GM23338 (cell line): ENCODE measurements at regions not wholly inside any gene's neighbourhood (a gene's known extent, or its start where the extent isn't known, plus 50 kb on each side); places are given as distances from the start of the nearest gene placed in this dataset.

Source experiments
- ATAC-seq: fragments of 200-7000 bp; cut with Tn5 transposase; 3 replicates; pipeline ENCODE4 v1.9.1; 2020
- DNase-seq: peaks from one replicate; pipeline ENCODE4 v3.0.0-alpha.2; 2015; ENCODE audit warnings: low spot score
- H2AFZ ChIP-seq: fragments of 200-600 bp; sonication (generic); 2 replicates; pipeline ENCODE4 v1.8.0; 2016; ENCODE audit warnings: antibody characterized with exemption, mild to moderate bottlenecking, moderate library complexity
- H3F3A ChIP-seq: fragments of 200-600 bp; sonication (generic); replicated peaks from 2 replicates; pipeline ENCODE4 v1.8.0; 2017; ENCODE audit warnings: antibody characterized with exemption, mixed run types, low read depth
- H3K27ac ChIP-seq: fragments of 200-600 bp; sonication (generic); 2 replicates; pipeline ENCODE4 v1.6.1; 2016; ENCODE audit warnings: low read depth
- H3K27me3 ChIP-seq: fragments of 200-600 bp; sonication (generic); 2 replicates; pipeline ENCODE4 v1.8.0; 2016; ENCODE audit warnings: mild to moderate bottlenecking, mixed run types, moderate library complexity; ENCODE audit not compliant: insufficient read depth
- H3K36me3 ChIP-seq: fragments of 200-600 bp; sonication (generic); 2 replicates; pipeline ENCODE4 v1.8.0; 2016; ENCODE audit warnings: mild to moderate bottlenecking; ENCODE audit not compliant: insufficient read depth
- H3K4me1 ChIP-seq: fragments of 200-600 bp; sonication (generic); 2 replicates; pipeline ENCODE4 v1.8.0; 2016; ENCODE audit warnings: mild to moderate bottlenecking, moderate library complexity; ENCODE audit not compliant: insufficient read depth
- H3K4me2 ChIP-seq: fragments of 200-600 bp; sonication (generic); 2 replicates; pipeline ENCODE4 v1.7.1; 2017; ENCODE audit warnings: mixed run types
- H3K4me3 ChIP-seq: fragments of 200-600 bp; sonication (generic); 2 replicates; pipeline ENCODE4 v1.6.1; 2016; ENCODE audit warnings: mixed run types
- H3K79me2 ChIP-seq: fragments of 200-600 bp; sonication (generic); replicated peaks from 2 replicates; pipeline ENCODE4 v1.8.0; 2017; ENCODE audit warnings: mild to moderate bottlenecking; ENCODE audit not compliant: insufficient read depth
- H3K9me2 ChIP-seq: fragments of 200-600 bp; sonication (generic); 2 replicates; pipeline ENCODE4 v1.8.0; 2017; ENCODE audit not compliant: insufficient read depth
- H4K20me1 ChIP-seq: fragments of 200-600 bp; sonication (generic); replicated peaks from 2 replicates; pipeline ENCODE4 v1.8.0; 2017; ENCODE audit warnings: mild to moderate bottlenecking; ENCODE audit not compliant: insufficient read depth
- H3K27ac Mint-ChIP-seq: 2 replicates; pipeline ENCODE4 v1.8.0; 2020; ENCODE audit warnings: inconsistent platforms, mild to moderate bottlenecking, moderate library complexity, mixed read lengths
- H3K27me3 Mint-ChIP-seq: 3 replicates; pipeline ENCODE4 v1.8.0; 2022; ENCODE audit warnings: low read depth, mild to moderate bottlenecking, moderate library complexity, mixed read lengths, inconsistent platforms; ENCODE audit not compliant: insufficient read depth, poor library complexity
- H3K36me3 Mint-ChIP-seq: 3 replicates; pipeline ENCODE4 v1.8.0; 2021; ENCODE audit warnings: low read depth, mild to moderate bottlenecking, inconsistent platforms, moderate library complexity, mixed read lengths
- H3K4me1 Mint-ChIP-seq: 3 replicates; pipeline ENCODE4 v1.8.0; 2020; ENCODE audit warnings: mild to moderate bottlenecking, inconsistent platforms, mixed read lengths
- H3K4me3 Mint-ChIP-seq: 3 replicates; pipeline ENCODE4 v1.8.0; 2021; ENCODE audit warnings: moderate library complexity, mild to moderate bottlenecking, inconsistent platforms, mixed read lengths
- H3K9me3 Mint-ChIP-seq: 3 replicates; pipeline ENCODE4 v1.8.0; 2020; ENCODE audit warnings: moderate library complexity, mild to moderate bottlenecking, inconsistent platforms, mixed read lengths
- CREB1 ChIP-seq: fragments of 250-450 bp; sonication (Bioruptor Pico); IDR thresholded peaks from 2 replicates; pipeline ENCODE4 v1.5.0; 2020; ENCODE audit warnings: low read depth, mild to moderate bottlenecking, moderate library complexity
- ETS1 ChIP-seq: IDR thresholded peaks from 2 replicates; pipeline ENCODE4 v1.6.1; 2016; ENCODE audit warnings: antibody characterized with exemption
- EZH2 ChIP-seq: fragments of 200-600 bp; sonication (generic); IDR thresholded peaks from one replicate; pipeline ENCODE4 v1.8.0; 2017; ENCODE audit warnings: antibody characterized with exemption, mild to moderate bottlenecking, low read depth; ENCODE audit not compliant: unreplicated experiment
- EZH2phosphoT487 ChIP-seq: fragments of 200-600 bp; sonication (generic); IDR thresholded peaks from one replicate; pipeline ENCODE4 v1.8.1; 2018; ENCODE audit warnings: antibody characterized with exemption; ENCODE audit not compliant: unreplicated experiment
- JUNB ChIP-seq: IDR thresholded peaks from one replicate; pipeline ENCODE4 v1.6.1; 2016; ENCODE audit warnings: antibody characterized with exemption; ENCODE audit not compliant: unreplicated experiment
- NANOG ChIP-seq: IDR thresholded peaks from 2 replicates; pipeline ENCODE4 v1.6.1; 2016; ENCODE audit warnings: antibody characterized with exemption, borderline replicate concordance
- POLR2AphosphoS5 ChIP-seq: IDR thresholded peaks from 2 replicates; pipeline ENCODE4 v1.6.1; 2016; ENCODE audit warnings: antibody characterized with exemption, low read depth
- STAT1 ChIP-seq: IDR thresholded peaks from one replicate; pipeline ENCODE4 v1.6.1; 2016; ENCODE audit warnings: antibody characterized with exemption; ENCODE audit not compliant: unreplicated experiment
- ZNF114 ChIP-seq: fragments of 250-450 bp; sonication (Bioruptor Pico); IDR thresholded peaks from 2 replicates; pipeline ENCODE4 v1.5.0; 2020; ENCODE audit warnings: mild to moderate bottlenecking, moderate library complexity
- ZNF331 ChIP-seq: fragments of 250-450 bp; sonication (Bioruptor Pico); IDR thresholded peaks from 2 replicates; pipeline ENCODE4 v1.5.0; 2020; ENCODE audit warnings: low read depth, mild to moderate bottlenecking, moderate library complexity
- TF ChIP-seq, protein P1 (sequence below), 2 experiments: fragments of 200-600 bp in 1 of 2; sonication (generic) in 1 of 2; conservative IDR thresholded peaks; 2 replicates each; pipeline versions ENCODE4 v1.5.1 to v1.6.1; 2016 to 2017; ENCODE audit warnings: antibody characterized with exemption in 2 of 2, low read depth in 2 of 2, mild to moderate bottlenecking in 2 of 2, moderate library complexity in 1 of 2
- TF ChIP-seq, protein P2 (sequence below): fragments of 250-450 bp; sonication (Bioruptor Pico); IDR thresholded peaks from 2 replicates; pipeline ENCODE4 v1.5.0; 2020; ENCODE audit warnings: mild to moderate bottlenecking, moderate library complexity
- TF ChIP-seq, protein P3 (sequence below): IDR thresholded peaks from one replicate; pipeline ENCODE4 v1.6.1; 2018; ENCODE audit warnings: antibody characterized with exemption; ENCODE audit not compliant: unreplicated experiment

- Mint-ChIP-seq H3K4me3 (no peak overlapping the region), H3K9me3 (peaks cover 5% of the 10 kb centered on the region; the same call in 1 of the 3 replicates), H3K27ac (no peak overlapping the region), H3K27me3 (no peaks in the 10 kb centered on the region), H3K4me1 (no peaks in the 10 kb centered on the region; the same call in 1 of the 3 replicates), H3K36me3 (no peaks in the 10 kb centered on the region; the same call in 2 of the 3 replicates)
- H2AFZ ChIP-seq, result no peak overlapping the region
- TF ChIP-seq, protein P1, sequence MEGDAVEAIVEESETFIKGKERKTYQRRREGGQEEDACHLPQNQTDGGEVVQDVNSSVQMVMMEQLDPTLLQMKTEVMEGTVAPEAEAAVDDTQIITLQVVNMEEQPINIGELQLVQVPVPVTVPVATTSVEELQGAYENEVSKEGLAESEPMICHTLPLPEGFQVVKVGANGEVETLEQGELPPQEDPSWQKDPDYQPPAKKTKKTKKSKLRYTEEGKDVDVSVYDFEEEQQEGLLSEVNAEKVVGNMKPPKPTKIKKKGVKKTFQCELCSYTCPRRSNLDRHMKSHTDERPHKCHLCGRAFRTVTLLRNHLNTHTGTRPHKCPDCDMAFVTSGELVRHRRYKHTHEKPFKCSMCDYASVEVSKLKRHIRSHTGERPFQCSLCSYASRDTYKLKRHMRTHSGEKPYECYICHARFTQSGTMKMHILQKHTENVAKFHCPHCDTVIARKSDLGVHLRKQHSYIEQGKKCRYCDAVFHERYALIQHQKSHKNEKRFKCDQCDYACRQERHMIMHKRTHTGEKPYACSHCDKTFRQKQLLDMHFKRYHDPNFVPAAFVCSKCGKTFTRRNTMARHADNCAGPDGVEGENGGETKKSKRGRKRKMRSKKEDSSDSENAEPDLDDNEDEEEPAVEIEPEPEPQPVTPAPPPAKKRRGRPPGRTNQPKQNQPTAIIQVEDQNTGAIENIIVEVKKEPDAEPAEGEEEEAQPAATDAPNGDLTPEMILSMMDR (conservative IDR thresholded peaks at IDR 0.05; ENCODE audit: low read depth in 2 of 2), result no peak
- TF ChIP-seq POLR2AphosphoS5, result no peak
- TF ChIP-seq, protein P2, sequence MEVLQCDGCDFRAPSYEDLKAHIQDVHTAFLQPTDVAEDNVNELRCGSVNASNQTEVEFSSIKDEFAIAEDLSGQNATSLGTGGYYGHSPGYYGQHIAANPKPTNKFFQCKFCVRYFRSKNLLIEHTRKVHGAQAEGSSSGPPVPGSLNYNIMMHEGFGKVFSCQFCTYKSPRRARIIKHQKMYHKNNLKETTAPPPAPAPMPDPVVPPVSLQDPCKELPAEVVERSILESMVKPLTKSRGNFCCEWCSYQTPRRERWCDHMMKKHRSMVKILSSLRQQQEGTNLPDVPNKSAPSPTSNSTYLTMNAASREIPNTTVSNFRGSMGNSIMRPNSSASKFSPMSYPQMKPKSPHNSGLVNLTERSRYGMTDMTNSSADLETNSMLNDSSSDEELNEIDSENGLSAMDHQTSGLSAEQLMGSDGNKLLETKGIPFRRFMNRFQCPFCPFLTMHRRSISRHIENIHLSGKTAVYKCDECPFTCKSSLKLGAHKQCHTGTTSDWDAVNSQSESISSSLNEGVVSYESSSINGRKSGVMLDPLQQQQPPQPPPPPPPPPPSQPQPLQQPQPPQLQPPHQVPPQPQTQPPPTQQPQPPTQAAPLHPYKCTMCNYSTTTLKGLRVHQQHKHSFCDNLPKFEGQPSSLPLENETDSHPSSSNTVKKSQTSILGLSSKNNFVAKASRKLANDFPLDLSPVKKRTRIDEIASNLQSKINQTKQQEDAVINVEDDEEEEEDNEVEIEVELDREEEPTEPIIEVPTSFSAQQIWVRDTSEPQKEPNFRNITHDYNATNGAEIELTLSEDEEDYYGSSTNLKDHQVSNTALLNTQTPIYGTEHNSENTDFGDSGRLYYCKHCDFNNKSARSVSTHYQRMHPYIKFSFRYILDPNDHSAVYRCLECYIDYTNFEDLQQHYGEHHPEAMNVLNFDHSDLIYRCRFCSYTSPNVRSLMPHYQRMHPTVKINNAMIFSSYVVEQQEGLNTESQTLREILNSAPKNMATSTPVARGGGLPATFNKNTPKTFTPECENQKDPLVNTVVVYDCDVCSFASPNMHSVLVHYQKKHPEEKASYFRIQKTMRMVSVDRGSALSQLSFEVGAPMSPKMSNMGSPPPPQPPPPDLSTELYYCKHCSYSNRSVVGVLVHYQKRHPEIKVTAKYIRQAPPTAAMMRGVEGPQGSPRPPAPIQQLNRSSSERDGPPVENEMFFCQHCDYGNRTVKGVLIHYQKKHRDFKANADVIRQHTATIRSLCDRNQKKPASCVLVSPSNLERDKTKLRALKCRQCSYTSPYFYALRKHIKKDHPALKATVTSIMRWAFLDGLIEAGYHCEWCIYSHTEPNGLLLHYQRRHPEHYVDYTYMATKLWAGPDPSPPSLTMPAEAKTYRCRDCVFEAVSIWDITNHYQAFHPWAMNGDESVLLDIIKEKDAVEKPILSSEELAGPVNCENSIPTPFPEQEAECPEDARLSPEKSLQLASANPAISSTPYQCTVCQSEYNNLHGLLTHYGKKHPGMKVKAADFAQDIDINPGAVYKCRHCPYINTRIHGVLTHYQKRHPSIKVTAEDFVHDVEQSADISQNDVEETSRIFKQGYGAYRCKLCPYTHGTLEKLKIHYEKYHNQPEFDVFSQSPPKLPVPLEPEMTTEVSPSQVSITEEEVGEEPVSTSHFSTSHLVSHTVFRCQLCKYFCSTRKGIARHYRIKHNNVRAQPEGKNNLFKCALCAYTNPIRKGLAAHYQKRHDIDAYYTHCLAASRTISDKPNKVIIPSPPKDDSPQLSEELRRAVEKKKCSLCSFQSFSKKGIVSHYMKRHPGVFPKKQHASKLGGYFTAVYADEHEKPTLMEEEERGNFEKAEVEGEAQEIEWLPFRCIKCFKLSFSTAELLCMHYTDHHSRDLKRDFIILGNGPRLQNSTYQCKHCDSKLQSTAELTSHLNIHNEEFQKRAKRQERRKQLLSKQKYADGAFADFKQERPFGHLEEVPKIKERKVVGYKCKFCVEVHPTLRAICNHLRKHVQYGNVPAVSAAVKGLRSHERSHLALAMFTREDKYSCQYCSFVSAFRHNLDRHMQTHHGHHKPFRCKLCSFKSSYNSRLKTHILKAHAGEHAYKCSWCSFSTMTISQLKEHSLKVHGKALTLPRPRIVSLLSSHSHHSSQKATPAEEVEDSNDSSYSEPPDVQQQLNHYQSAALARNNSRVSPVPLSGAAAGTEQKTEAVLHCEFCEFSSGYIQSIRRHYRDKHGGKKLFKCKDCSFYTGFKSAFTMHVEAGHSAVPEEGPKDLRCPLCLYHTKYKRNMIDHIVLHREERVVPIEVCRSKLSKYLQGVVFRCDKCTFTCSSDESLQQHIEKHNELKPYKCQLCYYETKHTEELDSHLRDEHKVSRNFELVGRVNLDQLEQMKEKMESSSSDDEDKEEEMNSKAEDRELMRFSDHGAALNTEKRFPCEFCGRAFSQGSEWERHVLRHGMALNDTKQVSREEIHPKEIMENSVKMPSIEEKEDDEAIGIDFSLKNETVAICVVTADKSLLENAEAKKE (CRISPR knock-in tag), result no peak
- no peak for TF ChIP-seq EZH2phosphoT487
- TF ChIP-seq STAT1, result no peak
- TF ChIP-seq EZH2, result no peak
- TF ChIP-seq ETS1, result no peak
- TF ChIP-seq NANOG, result no peak
- TF ChIP-seq, protein P3, sequence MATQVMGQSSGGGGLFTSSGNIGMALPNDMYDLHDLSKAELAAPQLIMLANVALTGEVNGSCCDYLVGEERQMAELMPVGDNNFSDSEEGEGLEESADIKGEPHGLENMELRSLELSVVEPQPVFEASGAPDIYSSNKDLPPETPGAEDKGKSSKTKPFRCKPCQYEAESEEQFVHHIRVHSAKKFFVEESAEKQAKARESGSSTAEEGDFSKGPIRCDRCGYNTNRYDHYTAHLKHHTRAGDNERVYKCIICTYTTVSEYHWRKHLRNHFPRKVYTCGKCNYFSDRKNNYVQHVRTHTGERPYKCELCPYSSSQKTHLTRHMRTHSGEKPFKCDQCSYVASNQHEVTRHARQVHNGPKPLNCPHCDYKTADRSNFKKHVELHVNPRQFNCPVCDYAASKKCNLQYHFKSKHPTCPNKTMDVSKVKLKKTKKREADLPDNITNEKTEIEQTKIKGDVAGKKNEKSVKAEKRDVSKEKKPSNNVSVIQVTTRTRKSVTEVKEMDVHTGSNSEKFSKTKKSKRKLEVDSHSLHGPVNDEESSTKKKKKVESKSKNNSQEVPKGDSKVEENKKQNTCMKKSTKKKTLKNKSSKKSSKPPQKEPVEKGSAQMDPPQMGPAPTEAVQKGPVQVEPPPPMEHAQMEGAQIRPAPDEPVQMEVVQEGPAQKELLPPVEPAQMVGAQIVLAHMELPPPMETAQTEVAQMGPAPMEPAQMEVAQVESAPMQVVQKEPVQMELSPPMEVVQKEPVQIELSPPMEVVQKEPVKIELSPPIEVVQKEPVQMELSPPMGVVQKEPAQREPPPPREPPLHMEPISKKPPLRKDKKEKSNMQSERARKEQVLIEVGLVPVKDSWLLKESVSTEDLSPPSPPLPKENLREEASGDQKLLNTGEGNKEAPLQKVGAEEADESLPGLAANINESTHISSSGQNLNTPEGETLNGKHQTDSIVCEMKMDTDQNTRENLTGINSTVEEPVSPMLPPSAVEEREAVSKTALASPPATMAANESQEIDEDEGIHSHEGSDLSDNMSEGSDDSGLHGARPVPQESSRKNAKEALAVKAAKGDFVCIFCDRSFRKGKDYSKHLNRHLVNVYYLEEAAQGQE, result no peak
- no peak for TF ChIP-seq CREB1 (CRISPR knock-in tag)
- TF ChIP-seq JUNB, result no peak
- TF ChIP-seq ZNF331 (CRISPR knock-in tag), result no peak
- no peak for TF ChIP-seq ZNF114
- H3K79me2 ChIP-seq, result no peaks in the 10 kb centered on the region
- DNase-seq, result no peak
- no peaks in the 10 kb centered on the region for H3K36me3 ChIP-seq
- H3K9me2 ChIP-seq, result 0 out of 2 replicates have a peak, but pooled peaks cover 5% of the 10 kb centered on the region
- no peak overlapping the region for H3K27ac ChIP-seq
- H3K4me1 ChIP-seq, result no peaks in the 10 kb centered on the region
- no peak overlapping the region for H3K4me3 ChIP-seq
- no peak for ATAC-seq
- H3F3A ChIP-seq, result no peaks in the 10 kb centered on the region
- no peaks in the 10 kb centered on the region for H3K27me3 ChIP-seq
- no peaks in the 10 kb centered on the region for H4K20me1 ChIP-seq
- no peak overlapping the region for H3K4me2 ChIP-seq
Observed at GRCh38 chr1:105485207-105485606, 1571.3 kb upstream of the PRMT6 start.
